Effector CD8-positive, alpha-beta T cell (primary cell): ENCODE measurements at regions not wholly inside any gene's neighbourhood (a gene's known extent, or its start where the extent isn't known, plus 50 kb on each side); places are given as distances from the start of the nearest gene placed in this dataset.

Experiments
- DNase-seq: peaks from one replicate; lab custom pipeline; 2025; lab: John Stamatoyannopoulos, UW

DNA sequence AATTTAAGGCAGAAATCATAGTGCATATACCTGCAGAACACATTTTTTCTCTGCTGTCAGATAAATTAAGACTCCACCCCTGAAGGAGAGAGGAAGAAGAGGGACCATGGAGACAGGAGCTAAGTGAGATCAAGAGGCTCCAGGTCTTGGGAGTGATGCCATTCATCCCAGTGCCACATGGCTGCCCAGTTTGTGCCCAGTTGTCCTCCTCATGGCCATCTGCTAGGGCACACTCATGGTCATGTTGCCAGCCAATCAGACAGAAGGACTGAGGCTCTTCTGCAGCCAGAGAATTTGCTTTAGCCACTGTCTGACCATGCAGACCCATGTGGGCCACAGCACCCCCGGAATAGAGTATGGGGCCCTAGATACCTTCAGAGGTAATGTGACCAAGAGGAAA, 270.5 kb upstream of the PROK2 start:
- DNase-seq: no peak

- no peak for DNase-seq
Observed at GRCh38 chr3:72054976-72055375, 270.0 kb upstream of the PROK2 start.

- DNase-seq: no peak
Observed at GRCh38 chr3:72052841-72053409, 268.0 kb upstream of the PROK2 start.

- no peak for DNase-seq
Observed at GRCh38 chr3:72050771-72051170, 265.8 kb upstream of the PROK2 start.

DNA sequence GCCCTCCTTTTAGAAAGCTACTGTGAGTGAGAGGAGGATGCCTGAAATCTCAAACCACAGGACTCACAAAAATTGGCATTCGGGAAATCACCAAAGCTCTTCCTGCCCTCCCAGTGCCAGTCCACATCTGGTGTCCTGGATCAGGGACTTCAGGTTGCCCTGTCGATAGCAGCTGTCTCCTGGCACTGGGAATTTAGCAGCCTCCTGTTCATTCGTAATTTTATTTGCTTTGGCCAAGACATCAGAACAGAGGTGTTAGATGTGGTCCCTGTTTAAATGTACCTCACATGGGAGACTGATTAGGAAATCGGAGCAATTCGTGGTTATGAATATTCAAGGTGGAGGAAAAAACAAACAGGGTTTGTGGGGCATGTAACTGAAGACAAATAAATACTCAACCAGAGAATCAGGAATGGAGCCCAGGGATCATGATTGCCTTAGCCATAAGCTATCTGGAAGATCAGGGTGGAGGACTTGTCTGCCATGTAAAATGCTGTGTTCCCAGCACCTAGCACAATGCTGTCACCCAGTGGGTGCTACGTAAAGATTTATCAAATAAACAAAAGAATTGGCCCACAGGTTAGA, 265.2 kb upstream of the PROK2 start:
- DNase-seq: no peak

- DNase-seq: no peak
Observed at GRCh38 chr3:72049300-72049699, 264.4 kb upstream of the PROK2 start.

DNA sequence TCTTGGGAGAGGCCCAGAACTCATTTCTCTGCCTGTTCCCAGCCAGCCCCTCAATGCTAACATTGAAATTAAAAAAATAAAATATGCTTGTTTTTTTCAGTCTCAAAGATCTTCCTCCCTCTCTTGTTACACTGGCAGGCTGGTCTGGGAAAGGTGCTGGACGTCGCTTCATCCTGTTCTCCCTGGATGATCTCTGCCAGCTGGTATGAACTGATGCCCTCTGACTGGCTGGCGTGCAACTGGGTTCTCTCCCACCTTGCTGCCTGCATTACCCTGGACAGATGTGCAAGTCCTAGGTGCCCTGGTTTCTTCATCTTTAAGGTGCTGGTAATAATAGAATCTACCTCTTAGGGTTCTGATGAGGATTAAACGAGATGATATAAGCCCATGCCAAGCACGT, 263.9 kb upstream of the PROK2 start:
- no peak for DNase-seq

DNA sequence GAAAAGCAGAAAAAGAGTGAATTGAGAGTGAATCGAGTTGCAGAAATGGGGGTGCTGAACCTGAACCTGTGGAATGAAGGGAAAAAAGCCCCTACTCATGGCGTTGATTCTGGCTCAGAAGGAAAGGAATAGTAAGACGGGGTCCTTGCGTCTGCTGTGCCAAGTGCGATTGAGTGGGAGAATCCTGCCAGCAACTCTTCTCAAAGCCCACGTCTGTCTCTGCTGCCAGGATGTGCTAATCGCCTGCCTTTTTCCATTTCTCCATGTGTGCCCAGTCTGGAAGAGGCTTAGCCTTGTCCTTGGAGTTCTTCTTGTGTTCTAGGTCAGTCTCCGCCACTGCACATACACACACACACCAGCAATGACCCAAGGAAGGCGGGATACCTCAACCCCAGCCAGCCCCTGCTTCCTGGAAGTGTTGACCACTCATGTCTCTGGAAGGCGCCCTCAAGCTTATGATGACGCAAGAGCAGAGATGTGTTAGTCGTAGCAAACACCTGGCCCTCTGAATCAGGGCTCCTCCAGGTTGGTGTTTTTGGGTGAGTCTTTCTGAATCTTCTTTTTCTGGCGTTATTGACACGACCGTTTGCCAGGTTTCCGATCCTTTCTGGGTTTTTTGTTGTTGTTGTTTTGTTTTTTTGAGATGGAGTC, 262.4 kb upstream of the PROK2 start:
- no peak for DNase-seq

DNA sequence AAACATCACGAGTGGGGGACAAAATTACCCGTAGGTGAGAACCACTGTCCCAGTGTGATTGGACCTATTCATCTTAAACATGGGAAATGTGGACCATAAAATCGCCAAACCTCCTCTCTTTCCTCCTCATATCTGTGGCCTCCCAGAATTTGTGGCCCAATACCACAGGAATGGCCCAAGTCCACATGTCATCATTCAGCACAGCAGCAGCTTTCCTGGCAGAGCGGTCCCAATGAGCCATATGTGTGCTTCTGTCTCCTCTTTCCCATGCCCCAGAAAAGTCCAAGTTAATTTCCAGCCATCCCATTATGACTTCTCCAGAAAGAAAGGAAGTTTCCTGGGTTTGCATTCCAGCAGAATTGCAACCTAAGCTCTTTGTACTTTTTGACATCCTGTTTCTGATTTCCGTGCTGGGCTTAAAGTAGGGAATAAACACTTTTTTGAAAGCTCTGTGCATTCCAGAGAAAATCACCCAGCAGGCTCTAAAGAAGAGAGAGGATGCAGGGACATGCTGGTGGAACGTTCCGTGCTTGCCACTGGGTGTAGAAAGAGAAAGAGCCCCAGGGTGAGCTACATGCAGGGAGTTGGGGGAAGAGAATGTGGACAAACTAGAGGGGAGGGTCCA, 259.4 kb upstream of the PROK2 start:
- DNase-seq: no peak

DNA sequence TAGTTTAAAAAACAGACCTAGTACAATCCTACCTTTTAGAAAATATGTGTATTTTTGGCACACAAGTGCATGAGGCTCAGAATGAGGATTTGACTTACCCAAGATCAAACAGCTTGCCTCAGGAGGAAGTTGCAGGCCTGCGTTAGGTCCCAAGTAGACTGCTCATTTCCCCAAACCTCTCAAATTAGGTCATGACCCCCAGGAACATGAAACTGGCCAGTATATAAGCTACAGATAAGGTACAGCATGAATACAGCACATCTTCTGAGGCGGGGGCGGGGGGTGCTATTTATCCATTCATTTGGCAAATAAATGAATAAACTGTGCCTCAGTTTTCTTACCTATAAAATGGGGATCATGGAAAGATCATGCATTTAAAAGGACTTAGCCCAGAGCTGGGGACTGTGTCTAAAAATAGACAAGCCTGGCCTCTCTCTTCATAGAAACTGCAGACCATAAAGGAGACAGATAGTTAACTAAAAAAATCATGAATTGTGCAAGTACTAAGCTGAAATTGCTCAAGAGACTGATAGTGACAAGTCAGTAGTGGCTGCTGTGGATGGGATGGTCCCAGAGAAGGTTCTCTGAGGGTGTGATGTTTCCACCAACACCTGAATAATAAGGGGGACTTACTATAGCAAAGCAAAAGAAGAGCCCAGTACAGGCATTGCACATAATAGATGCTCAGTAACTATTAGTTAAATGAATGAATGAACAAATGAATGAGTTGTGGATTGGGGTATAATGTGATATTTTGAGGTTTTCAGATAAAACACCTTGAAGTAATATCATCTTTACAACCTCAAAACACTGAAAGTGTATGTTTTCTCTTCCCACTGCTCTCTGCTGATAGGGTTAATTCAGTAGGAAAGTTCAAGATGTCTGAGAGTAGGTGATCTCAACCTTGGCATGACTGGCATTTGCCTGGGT, 258.5 kb upstream of the PROK2 start:
- no peak for DNase-seq

GRCh38 chr3:72042397-72043203, 257.7 kb upstream of the PROK2 start:
- no peak for DNase-seq

DNA sequence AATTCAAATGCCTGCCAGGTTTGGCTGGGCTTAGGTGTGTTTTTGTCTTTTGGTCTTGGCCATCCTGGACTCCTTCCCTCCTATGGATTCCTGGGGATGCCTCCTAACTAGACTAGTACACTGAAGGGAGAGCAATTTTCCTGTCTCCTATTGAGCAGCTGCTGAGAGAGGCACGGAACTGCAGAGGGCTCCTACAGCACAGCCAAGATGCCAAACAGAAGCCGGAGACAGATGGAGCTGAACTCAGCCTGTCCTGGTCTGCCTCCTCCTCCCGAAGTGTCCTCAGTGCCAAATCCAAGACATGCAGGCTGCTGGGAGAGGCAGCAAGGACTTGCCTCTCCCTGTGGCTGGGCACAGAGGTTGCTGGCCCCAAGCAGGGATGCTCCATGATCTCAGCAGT, 256.6 kb upstream of the PROK2 start:
- DNase-seq: no peak

- DNase-seq: no peak
Observed at GRCh38 chr3:72041076-72041475, 256.1 kb upstream of the PROK2 start.

- no peak for DNase-seq
Observed at GRCh38 chr3:72039677-72040076, 254.7 kb upstream of the PROK2 start.

GRCh38 chr3:72036899-72037298, 252.0 kb upstream of the PROK2 start:
- no peak for DNase-seq

- no peak for DNase-seq
Observed at GRCh38 chr3:72035606-72036005, 250.7 kb upstream of the PROK2 start.

DNA sequence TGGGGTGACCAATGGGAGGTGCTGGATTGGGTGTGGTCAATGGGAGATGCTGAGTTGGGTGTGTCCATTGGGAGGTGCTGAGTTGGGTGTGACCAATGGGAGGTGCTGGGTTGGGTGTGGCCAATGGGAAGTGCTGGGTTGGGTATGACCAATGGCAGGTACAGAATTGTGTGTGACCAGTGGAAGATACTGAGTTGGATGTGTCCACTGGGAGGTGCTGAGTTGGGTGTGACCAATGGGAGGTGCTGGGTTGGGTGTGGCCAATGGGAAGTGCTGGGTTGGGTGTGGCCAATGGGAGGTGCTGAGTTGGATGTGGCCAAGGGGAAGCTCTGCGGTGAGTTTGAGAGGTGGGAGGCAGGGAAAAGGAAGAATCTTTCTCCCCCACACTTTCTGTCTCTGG, 250.0 kb upstream of the PROK2 start:
- DNase-seq: no peak

DNA sequence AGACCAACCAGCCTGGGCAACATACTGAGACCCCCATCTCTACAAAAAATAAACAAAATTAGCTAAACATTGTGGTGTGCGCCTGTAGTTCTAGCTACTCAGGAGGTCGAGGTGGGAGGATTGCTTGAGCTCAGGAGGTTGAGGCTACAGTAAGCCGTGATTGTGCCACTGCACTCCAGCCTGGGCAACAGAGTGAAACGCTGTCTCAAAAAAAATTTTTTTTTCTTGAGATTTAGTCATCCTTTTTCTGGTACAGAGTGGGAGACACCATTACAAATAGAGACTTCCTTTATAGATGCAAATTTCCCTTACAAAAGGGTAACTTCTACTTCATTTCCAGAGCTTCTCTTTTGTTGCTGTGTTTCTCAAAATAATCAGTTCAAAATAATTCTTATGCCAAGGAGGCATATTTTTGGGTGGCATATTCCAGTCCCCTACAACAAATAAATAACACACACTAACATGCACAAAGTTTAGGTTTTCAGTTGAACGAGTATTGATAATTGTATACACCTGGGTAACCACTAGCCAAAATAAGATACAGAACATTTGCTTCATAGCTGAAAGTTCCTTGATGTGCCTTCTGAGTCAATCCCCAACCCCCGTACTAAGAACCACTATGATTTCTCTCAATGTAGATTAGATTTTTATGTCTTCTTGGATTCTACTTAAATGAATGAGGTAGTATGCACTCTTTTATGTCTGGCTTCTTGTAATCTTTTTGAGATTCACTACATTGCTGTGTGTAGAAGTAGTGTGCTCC, 248.9 kb upstream of the PROK2 start:
- DNase-seq: no peak

DNA sequence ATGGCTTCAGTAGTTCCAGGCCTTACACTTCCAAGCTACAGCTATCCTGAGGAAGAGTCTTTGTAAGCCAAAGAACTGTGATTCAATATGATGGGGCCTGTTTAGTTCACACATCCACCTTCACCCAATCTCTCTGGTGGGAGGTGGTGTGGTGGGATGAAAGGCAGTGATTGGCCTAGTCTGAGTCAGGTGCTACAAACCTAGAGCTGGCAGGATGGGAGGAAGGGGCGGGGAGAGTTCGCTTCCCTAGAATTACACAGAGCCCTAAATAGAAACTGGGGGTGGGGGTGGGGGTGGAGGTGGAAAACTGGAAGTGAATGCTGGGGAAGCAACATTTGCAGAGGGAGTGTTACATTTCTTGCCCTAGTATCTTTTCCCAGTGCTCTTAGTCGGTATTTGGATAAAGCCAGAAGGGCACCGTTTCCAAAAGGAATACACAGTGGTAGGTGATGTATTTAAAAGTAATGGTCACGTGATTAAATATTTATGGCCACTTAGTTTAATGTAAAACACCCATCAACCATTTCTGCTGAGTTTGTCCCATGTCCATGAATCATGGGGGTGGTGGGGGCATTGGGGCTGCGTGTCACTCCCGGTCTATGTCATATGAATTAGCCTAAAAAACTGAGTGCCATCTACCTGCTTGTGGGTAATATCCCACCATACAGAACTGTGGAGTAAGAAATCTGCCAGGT, 247.6 kb upstream of the PROK2 start:
- DNase-seq: no peak

- no peak for DNase-seq
Observed at GRCh38 chr3:72031581-72031980, 246.6 kb upstream of the PROK2 start.
